ENCODE measurements at regions not wholly inside any gene's neighbourhood (a gene's known extent, or its start where the extent isn't known, plus 50 kb on each side); places are given as distances from the start of the nearest gene placed in this dataset.

- no peak overlapping the region for H3K4me3 ChIP-seq (replicated peaks; ENCODE audit: low read depth, low read length)
- H3K27me3 ChIP-seq (replicated peaks; ENCODE audit: control insufficient read depth, insufficient read depth, low read length): no peaks in the 10 kb centered on the region
- TF ChIP-seq, protein P1, sequence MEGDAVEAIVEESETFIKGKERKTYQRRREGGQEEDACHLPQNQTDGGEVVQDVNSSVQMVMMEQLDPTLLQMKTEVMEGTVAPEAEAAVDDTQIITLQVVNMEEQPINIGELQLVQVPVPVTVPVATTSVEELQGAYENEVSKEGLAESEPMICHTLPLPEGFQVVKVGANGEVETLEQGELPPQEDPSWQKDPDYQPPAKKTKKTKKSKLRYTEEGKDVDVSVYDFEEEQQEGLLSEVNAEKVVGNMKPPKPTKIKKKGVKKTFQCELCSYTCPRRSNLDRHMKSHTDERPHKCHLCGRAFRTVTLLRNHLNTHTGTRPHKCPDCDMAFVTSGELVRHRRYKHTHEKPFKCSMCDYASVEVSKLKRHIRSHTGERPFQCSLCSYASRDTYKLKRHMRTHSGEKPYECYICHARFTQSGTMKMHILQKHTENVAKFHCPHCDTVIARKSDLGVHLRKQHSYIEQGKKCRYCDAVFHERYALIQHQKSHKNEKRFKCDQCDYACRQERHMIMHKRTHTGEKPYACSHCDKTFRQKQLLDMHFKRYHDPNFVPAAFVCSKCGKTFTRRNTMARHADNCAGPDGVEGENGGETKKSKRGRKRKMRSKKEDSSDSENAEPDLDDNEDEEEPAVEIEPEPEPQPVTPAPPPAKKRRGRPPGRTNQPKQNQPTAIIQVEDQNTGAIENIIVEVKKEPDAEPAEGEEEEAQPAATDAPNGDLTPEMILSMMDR (IDR thresholded peaks at IDR 0.05; ENCODE audit: insufficient read depth, low read length, poor library complexity, severe bottlenecking): no peak
- H3K36me3 ChIP-seq (ENCODE audit: control insufficient read depth, insufficient read depth, low read length): no peaks in the 10 kb centered on the region
- no peak for DNase-seq (ENCODE audit: extremely low read depth, insufficient read length)
Measured at GRCh38 chr2:35421485-35421884, 934.1 kb upstream of the CRIM1 start.

DNA sequence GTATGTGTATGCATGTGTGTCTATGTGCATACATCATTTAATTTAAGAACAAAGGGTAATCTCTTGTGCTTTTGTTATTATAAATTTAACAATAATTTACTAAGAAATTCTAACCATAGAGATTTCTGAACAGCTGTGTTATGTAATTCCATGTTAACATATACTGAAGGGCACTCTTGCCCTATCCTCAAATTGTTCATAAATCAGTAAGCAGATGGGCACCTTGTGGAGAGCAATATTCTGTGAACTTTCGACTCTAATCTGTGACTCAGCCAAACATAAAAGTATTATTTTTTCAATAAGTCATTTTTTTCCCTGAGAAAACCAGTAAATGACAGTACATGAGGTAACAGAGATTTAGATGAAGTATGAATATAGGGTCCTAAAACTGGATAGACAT, 938.3 kb upstream of the CRIM1 start:
- Histone ChIP-seq H3K36me3 (ENCODE audit: control insufficient read depth, insufficient read depth, low read length) (no peaks in the 10 kb centered on the region), H3K4me3 (replicated peaks; ENCODE audit: low read depth, low read length) (no peak overlapping the region), H3K27me3 (replicated peaks; ENCODE audit: control insufficient read depth, insufficient read depth, low read length) (no peaks in the 10 kb centered on the region)
- no peak for DNase-seq (ENCODE audit: extremely low read depth, insufficient read length)
- TF ChIP-seq, protein P1 (IDR thresholded peaks at IDR 0.05; ENCODE audit: insufficient read depth, low read length, poor library complexity, severe bottlenecking): no peak

- no peak for DNase-seq (ENCODE audit: extremely low read depth, insufficient read length)
- TF ChIP-seq, protein P1 (IDR thresholded peaks at IDR 0.05; ENCODE audit: insufficient read depth, low read length, poor library complexity, severe bottlenecking): no peak
- H3K4me3 ChIP-seq (replicated peaks; ENCODE audit: low read depth, low read length): no peak overlapping the region
- H3K36me3 ChIP-seq (ENCODE audit: control insufficient read depth, insufficient read depth, low read length): no peaks in the 10 kb centered on the region
- no peaks in the 10 kb centered on the region for H3K27me3 ChIP-seq (replicated peaks; ENCODE audit: control insufficient read depth, insufficient read depth, low read length)
Measured at GRCh38 chr2:35416391-35417140, 939.0 kb upstream of the CRIM1 start.

- H3K4me3 ChIP-seq (replicated peaks; ENCODE audit: low read depth, low read length): no peak overlapping the region
- H3K27me3 ChIP-seq (replicated peaks; ENCODE audit: control insufficient read depth, insufficient read depth, low read length): no peaks in the 10 kb centered on the region
- no peak for DNase-seq (ENCODE audit: extremely low read depth, insufficient read length)
- no peaks in the 10 kb centered on the region for H3K36me3 ChIP-seq (ENCODE audit: control insufficient read depth, insufficient read depth, low read length)
- TF ChIP-seq, protein P1 (IDR thresholded peaks at IDR 0.05; ENCODE audit: insufficient read depth, low read length, poor library complexity, severe bottlenecking): no peak
Measured at GRCh38 chr2:35415942-35416341, 939.6 kb upstream of the CRIM1 start.

DNA sequence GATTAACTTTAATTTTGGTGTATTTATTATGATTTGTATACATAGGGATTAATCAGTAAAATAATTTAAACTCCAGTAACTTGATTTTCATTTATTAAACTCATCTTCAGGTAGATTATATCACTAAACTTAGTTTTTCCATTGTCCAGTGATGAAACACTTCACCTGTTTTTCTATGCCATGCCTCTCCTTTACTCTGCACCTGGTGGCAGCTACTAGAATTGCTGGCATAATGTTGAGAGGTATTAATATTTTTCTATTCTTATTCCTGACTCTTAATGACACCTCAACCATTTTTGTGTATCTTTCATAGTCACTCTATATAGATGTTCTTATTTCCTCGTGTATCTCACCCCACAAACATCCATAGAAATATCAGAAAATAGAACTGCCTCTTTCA, 940.3 kb upstream of the CRIM1 start:
- TF ChIP-seq, protein P1 (IDR thresholded peaks at IDR 0.05; ENCODE audit: insufficient read depth, low read length, poor library complexity, severe bottlenecking): no peak
- no peak for DNase-seq (ENCODE audit: extremely low read depth, insufficient read length)
- Histone ChIP-seq H3K4me3 (replicated peaks; ENCODE audit: low read depth, low read length) (no peak overlapping the region), H3K27me3 (replicated peaks; ENCODE audit: control insufficient read depth, insufficient read depth, low read length) (no peaks in the 10 kb centered on the region), H3K36me3 (ENCODE audit: control insufficient read depth, insufficient read depth, low read length) (no peaks in the 10 kb centered on the region)

All from GM06990 (cell line).